ENCODE measurements at regions not wholly inside any gene's neighbourhood (a gene's known extent, or its start where the extent isn't known, plus 50 kb on each side); places are given as distances from the start of the nearest gene placed in this dataset.
"Not testable (repeated sequence)": the region's sequence is repeated elsewhere in the genome, so short reads cannot be mapped to it uniquely, and the experiment has no call there.

DNA sequence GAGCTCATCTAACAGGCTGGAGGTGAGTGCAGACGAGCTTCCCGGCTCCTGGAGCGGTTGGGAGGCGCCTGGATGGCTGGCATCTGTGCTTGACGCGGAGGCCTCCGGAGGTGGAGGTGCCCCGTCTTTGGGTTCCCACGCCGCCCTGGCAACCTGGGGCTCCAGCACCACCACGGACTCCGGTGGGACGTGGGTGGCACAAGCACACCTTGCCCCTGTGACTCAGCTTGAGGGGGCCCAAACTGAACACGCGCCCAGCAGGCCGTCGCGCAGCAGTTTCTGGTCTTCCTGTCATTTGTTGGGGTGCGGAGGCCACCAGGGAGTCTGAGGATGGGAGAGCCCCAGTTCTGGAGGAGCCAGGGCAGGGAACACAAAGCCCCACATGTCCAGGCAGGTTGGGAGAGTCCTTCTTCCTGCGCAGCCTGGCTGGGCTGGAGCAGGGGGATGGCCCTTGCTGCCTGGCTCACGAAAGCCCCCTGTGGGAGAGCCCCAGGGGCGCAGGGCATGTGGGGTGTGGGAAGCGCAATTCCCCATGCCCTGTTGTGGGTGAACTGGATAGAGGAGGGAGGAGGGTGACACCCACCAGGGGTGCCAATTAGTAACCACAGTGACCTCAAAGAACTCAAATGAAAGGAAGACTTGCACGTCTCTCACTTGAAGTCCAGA is 1378.6 kb upstream of the DEFB115 start:
- no peak for DNase-seq (ENCODE audit: low read depth in 2 of 2, low spot score in 1 of 2)

- DNase-seq (ENCODE audit: low read depth in 2 of 2, low spot score in 1 of 2), result not testable (repeated sequence)
Measured at GRCh38 chr20:29881107-29881506, 1376.4 kb upstream of the DEFB115 start.

DNA sequence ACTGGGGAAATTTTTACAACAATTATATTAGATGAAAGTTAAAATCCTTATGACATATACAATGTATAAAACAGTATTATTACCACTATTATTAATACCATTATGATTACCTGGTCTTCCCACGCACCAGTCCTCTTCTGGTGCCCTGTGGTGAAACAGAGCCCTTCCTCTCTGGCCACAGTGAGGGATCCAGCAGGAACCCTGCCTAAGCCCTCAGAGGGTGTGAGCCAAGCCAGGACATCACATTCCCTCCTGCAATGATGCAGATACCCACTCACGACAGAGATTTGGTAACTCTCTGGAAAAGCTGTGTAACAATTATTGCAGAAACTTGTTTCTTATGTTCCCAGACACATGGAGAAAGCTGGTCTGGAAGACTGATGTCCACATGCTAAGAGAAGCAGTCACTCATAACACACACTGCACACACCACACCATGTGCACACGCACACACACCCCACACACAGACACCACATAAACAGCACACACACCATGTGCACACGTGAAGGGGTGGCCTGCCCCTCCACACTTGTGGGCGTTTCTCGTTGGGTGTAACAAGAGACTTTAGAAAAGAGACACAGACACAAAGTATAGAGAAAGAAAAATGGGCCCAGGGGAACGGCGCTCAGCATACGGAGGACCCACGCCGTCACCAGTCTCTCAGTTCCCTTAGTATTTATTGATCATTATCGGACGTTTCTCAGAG is 1373.8 kb upstream of the DEFB115 start:
- not testable (repeated sequence) for DNase-seq (ENCODE audit: low read depth in 2 of 2, low spot score in 1 of 2)

GRCh38 chr20:29884322-29884721 is 1373.1 kb upstream of the DEFB115 start:
- not testable (repeated sequence) for DNase-seq (ENCODE audit: low read depth in 2 of 2, low spot score in 1 of 2)

DNA sequence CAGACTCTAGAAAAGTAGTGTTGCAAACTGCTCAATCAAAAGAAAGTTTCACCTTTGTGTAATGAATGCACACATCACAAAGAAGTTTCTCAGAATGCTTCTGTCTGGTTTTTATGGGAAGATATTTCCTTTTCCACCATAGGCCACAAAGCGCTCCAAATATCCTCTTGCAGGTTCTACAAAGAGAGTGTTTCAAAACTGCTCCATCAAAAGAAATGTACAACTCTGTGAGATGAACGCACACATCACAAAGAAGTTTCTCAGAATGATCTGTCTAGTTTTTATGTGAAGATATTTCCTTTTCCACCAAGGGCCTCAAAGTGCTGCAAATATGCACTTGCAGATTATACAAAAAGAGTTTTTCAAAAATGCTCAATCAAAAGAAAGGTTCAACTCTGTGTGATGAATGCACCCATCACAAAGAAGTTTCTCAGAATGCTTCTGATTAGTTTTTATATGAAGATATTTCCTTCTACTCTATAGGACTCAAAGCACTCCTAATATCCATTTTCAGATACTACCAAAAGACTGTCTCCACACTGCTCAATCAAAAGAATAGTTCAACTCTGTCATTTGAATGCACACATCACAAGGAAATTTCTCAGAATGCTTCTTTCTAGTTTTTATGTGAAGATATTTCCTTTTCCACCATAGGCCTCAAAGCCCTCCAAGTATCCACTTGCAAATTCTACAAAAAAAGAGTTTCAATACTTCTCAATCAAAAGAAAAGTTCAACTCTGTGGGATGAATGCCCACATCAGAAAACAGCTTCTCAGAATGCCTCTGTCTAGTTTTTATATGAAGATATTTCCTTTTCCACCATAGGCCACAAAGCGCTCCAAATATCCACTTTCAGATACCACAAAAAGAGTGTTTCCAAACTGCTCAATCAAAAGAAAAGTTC is 1371.9 kb upstream of the DEFB115 start:
- DNase-seq (ENCODE audit: low read depth in 2 of 2, low spot score in 1 of 2), result not testable (repeated sequence)

- not testable (repeated sequence) for DNase-seq (ENCODE audit: low read depth in 2 of 2, low spot score in 1 of 2)
Measured at GRCh38 chr20:29891555-29891954, 1365.9 kb upstream of the DEFB115 start.

Measured in stimulated activated CD8-positive, alpha-beta memory T cell treated with anti-CD3 and anti-CD28 coated beads, Interleukin-4, amount 100 ng/mL, for 1 hour (primary cell).